NCI-H1105 treated with DMSO at 0.1 percent for 48 hours (cell line): ENCODE measurements at regions not wholly inside any gene's neighbourhood (a gene's known extent, or its start where the extent isn't known, plus 50 kb on each side); places are given as distances from the start of the nearest gene placed in this dataset.

Experiments used
- DNase-seq: peaks from one replicate; lab custom pipeline; 2025; lab: John Stamatoyannopoulos, UW

DNA sequence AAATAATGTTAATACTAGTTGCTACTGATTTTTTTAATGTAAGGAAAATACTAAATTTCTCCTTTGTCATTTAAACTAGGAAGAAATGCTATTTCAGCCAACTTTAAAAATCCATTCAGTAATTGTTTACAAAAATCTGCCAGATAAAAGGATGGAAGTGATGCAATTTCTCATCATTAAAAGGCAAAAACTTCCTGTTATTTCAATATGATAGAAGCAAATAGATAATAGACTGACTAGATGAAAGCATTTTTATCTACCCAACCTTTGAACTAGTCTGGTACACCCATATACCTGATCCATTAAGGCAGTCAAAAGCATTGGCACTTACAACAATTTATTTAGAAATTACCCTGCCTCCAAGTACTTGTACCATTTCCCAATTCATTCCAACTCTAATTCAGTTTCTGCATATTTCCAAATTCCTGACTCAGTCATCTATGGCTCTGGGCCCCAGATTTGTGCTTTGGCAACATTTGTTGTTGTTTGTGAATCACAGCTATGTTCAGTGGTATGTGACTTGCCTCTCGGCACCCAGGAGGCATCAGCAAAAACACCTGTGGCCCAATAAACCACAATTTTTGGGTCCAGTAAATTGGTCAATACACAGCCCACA lies 482.6 kb upstream of the SEMA3A start:
- no peak for DNase-seq

- peak; percentile 12 for DNase-seq
Observed at GRCh38 chr7:84675633-84676034, 481.0 kb upstream of the SEMA3A start.

DNA sequence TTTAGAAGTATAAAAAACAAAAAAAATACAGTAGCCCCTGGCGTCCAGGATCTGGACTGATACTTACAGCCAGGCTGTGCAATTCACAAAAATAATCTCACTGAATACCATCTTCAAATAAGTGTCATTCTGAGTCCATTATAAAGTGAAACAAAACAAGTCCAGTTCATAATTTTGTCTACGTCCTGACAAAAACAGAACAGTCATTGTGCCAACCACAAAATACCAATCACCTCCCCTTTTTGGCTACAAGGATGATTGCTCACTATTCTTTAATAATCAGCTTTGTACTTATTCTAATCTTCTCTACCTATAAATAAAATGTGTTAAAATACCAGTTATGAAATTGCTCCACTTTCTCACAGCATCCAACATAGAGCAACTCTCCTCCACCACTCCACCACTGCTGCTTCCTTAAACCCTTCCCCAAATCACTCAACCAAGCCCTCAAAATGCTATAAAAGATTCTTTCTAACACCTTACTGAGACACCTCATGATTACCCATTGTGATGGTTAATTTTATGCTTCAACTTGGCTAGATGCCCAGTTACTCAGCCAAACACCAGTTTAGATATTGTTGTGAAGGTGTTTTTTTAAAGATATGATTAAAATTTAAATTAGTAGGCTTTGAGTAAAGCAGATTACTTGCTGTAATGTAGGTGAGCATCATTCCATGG lies 479.8 kb upstream of the SEMA3A start:
- no peak for DNase-seq

DNA sequence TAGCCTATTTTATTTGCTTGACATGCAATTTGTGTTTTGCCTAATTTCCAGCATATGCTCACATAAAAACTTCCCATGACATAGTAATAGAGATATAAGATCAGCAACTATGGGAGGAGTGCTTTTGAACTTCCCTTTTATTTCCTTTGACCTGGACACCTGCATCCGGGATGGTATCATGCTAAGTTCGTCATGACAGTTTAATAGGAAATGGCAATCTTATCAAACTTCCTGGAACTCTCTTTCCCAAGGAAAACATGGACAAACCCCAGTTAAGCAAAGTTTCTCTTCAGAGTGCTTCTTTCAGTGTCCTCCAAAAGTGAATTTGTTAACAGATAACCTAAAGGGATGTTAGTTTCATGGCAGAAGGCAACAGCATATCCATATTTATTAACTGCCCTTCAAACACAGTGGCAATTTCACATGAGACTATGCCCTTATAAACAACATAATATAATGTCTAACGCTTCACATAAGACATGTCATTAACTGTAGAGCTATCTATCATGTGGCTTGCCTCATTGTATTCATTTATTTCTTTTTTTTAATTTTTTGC lies 474.7 kb upstream of the SEMA3A start:
- no peak for DNase-seq

GRCh38 chr7:84668116-84668515 lies 473.5 kb upstream of the SEMA3A start:
- DNase-seq = no peak

GRCh38 chr7:84666651-84667050 lies 472.1 kb upstream of the SEMA3A start:
- no peak for DNase-seq

- DNase-seq = no peak
Observed at GRCh38 chr7:84665339-84665738, 470.8 kb upstream of the SEMA3A start.

- DNase-seq = no peak
Observed at GRCh38 chr7:84664626-84665025, 470.0 kb upstream of the SEMA3A start.

DNA sequence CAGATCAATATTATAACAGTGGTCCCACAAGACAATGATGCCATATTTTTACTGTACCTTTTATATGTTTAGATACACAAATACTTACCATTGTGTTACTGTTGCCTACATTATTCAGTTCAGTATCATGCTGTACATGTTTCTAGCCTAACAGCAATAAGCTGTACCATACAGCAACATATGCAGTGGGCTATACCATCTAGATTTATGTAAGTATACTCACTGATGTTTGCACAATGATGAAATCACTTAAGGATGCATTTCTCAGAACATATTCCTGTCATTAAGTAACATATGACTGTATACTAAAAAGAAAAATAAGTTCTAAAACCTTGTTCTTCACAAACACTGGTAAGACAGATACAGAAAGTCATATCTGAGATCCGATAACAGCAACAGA lies 468.6 kb upstream of the SEMA3A start:
- no peak for DNase-seq

GRCh38 chr7:84658286-84658685 lies 463.7 kb upstream of the SEMA3A start:
- no peak for DNase-seq

GRCh38 chr7:84654273-84654672 lies 459.7 kb upstream of the SEMA3A start:
- DNase-seq = no peak

GRCh38 chr7:84651876-84652275 lies 457.3 kb upstream of the SEMA3A start:
- no peak for DNase-seq

- no peak for DNase-seq
Observed at GRCh38 chr7:84647797-84648757, 453.5 kb upstream of the SEMA3A start.

- DNase-seq = no peak
Observed at GRCh38 chr7:84642611-84643010, 448.0 kb upstream of the SEMA3A start.

DNA sequence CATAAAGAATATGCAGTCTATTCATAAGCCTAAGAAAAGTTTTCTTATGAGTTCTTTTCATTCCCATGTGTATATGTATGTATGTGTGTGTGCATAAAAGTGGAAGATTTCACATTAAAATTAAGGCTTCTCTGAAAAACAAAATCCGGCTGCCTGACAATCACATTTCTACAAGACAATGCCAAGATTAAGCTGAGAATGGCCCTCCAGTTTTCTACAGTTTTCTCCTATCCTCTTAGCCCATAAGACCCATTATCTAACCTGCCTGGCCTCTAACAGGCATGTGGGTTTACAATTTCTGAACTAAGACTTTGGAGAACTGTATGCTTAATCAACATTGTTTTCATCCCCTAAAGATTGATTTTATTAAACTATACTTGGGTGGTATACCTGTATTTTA lies 446.0 kb upstream of the SEMA3A start:
- DNase-seq = no peak

DNA sequence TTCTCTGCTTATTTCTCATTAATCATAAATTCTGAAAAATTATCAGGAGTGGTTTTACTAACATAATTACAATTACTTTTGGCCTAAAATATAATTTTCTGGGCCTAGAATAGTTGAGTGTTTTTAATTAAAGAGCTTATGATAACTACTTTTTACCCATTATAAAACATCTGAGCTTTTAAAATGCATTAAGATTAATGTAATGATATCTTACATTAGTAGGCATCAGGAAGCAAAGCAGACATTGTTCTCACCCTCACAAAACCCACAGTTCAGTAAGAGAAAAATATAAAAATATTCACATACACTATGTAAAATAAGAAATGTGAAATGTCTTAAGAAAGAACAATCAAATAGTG lies 443.7 kb upstream of the SEMA3A start:
- DNase-seq = no peak

GRCh38 chr7:84637568-84638338 lies 443.2 kb upstream of the SEMA3A start:
- no peak for DNase-seq

DNA sequence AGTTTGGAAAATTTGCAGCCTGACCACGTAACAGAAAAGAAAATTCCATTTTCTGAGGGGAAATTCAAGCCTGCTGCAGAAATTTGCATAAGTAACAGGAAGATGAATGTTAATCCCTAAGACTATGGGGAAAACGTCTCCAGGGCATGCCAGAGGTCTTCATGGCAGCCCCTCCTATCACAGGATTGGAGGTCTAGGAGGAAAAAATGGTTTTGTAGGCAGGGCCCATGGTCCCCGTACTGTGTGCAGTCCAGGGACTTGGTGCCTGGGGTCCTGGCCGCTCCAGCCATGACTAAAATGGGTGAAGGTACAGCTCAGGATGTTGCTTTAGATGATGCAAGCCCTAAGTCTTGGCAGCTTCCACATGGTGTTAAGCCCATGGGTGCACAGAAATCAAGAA lies 437.3 kb upstream of the SEMA3A start:
- no peak for DNase-seq

GRCh38 chr7:84629640-84630318 lies 435.2 kb upstream of the SEMA3A start:
- no peak for DNase-seq

DNA sequence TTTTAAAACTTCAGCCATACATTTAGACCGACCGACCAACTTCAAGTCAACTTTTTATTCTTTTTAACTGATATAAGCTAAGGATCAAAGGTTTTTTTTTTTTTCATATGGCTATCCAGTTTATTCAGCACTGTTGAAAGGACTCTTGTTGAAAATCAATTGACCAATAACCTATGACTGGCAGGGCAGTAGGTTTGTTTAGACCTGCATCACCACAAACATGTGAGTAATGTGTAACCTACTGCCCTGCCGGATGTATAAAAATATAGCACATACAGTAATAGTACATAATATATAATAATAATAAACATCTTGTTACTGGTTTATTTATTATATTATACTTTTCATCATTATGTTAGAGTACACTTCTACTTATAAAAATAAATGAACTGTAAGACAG lies 434.6 kb upstream of the SEMA3A start:
- no peak for DNase-seq

DNA sequence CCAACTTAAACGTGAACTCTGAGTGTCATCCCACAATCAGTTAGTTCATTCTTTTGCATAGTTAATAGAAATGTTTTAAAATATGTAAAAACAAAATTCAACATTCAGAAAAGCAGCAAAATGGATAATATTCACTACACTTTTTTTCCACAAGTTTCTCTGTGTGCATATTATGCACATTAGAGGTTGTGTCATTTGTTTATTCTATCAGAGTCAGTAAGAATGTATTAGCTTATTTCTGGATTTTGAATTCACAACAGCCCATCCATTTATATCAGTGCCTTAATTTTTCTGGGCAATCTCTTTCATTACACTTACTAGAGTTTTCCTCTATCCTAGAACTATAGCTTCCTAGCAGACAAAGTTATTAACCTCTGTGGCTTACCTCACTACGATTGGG lies 432.7 kb upstream of the SEMA3A start:
- no peak for DNase-seq
